Right renal pelvis (tissue), 4 donors: ENCODE measurements at regions not wholly inside any gene's neighbourhood (a gene's known extent, or its start where the extent isn't known, plus 50 kb on each side); places are given as distances from the start of the nearest gene placed in this dataset.
A peak's percentile ranks its signal among the peaks of the same experiment; 100 is the strongest.

ENCODE experiments used
- DNase-seq, 4 donors: peaks; one replicate each; pipeline ENCODE4 v3.0.0-alpha.2; 2013; ENCODE audit warnings: low read depth in 4 of 4, low spot score in 3 of 4, missing footprints in 1 of 4

DNA sequence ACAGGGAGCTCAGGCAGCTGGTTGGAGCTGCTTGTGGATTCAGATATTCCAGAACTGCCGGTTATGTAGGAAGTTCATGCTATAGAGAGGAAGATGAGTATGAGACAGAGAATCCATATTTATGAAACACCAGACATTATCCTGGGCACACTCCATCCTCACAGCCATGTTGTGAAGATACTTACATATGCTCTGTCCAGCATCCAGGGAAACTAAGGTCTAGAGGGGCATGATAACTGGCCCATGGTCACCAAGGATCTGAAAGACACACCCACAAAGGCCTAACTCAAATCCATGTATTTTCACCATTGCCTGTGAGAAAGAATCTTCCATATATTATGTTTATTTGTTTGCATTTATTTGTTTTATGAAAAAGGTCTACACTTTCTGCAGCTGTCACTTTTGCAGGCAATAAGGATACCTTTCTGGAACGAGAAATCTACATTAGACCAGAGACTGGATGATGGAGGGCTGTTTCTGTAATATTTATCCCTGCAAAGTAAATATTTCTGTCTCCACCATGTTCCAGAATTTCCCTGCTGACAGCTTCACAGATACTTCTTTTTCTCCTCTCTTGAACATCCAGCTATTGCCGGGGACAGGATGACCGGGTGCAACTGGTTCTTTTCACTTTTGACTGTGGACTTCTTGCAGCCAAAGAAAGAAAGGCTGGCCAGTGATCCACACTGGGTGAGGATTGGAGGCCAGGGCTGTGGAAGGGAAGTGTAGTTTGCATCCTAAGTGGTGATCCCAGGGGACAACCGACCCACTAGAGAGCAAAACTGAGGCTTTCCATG is 145.9 kb upstream of the NAV2 start:
- no peak for DNase-seq

GRCh38 chr11:19565639-19566038 is 147.0 kb upstream of the NAV2 start:
- DNase-seq = no peak

DNA sequence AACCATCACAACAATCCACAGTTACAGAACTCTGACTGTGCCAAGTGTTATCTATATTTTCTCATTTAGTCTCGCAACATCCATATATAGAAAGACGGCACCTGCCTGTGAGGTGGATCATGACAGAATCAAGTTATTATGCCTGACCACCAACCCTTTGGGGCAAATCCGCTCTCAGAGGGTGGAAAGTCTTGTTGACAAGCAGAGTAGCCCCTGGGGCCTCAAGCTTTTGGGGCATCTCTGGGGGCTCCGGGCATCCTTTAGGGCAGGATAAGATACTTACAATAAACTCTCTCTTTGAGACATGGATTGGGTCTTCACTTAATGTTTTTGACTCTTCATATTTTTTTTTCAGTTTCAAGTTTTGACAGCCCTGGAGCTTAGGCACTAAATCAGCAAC is 150.5 kb upstream of the NAV2 start:
- DNase-seq = no peak

DNA sequence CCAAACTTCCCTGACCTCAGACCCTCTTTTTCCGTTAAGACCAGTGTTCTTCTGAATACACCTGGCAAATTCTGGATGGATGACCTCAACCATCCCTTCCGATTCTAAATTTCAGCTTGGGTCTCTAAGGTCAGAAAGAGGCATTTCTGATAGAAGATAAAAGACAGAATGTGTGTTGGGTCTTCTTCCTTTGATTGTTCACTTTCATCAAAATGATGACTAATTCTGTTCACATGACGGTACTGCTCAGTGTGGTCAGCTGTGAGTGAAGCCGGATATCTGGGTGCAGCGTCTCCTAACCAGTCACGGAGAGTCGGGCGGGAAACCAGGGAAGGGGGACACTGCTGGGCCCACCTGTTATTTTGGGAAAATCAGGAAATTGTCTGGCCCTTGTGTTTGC is 151.6 kb upstream of the NAV2 start:
- DNase-seq = no peak

GRCh38 chr11:19560156-19560555 is 152.5 kb upstream of the NAV2 start:
- no peak for DNase-seq

DNA sequence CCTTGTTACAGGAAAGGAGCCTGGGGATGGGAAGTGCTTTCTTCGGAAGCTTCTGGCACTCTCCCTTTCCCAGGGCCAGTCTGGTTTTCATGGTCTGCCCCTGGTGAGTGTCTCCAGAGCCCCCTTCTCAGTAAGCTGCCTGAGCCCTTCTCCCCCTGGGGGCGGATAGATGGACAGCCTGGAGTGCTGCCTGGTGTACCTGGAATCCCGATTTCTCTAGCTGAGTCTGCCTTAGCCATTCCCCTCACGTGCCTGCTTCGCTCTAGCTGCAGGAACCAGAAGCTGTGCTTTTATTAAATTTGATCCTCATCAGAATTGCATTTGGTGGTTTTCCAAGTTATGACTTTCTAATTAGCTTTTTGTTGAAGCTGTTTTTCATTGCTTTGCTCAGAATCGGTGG is 152.9 kb upstream of the NAV2 start:
- no peak for DNase-seq

GRCh38 chr11:19558189-19558986 is 154.2 kb upstream of the NAV2 start:
- DNase-seq = no peak

DNA sequence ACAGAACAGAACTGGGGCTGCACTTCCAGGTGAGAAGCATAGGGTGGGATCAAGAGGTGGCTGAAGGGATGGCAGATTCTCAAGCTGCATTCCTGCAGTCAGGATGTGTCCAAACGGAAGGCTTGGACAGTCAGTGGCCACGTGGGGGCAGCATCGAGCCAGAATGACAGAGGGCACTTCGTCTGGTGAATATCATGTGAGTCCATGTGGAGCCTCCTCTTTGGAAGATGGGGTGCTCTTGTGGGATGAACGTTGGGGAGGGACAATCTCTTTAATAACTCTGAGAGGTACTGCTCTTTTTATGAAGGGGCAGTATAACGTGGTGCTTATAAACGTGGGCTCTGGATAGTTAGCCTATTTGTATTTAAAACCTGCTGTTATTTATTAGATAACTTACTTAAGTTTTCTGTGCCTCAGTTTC is 154.9 kb upstream of the NAV2 start:
- peak; percentile 40 to 65 (median 45) for DNase-seq

DNA sequence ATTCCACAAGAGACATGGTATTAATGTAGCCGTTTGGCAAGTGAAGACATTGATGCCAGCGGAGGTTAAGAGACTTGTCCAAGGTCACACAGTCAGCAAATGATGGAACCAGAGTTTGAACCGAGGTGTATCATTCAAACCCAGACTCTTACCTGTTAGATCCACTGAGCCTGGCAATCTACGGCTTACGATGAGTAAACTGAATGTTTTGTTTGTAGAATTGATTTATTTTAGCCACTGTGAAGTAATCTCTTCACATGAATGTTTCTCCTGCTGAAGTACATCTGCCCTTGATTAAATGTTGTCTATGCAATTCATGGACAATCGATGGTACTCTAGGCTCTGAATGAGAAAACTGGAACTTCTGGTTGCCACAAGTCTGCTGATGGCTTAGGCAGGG is 155.5 kb upstream of the NAV2 start:
- no peak for DNase-seq

DNA sequence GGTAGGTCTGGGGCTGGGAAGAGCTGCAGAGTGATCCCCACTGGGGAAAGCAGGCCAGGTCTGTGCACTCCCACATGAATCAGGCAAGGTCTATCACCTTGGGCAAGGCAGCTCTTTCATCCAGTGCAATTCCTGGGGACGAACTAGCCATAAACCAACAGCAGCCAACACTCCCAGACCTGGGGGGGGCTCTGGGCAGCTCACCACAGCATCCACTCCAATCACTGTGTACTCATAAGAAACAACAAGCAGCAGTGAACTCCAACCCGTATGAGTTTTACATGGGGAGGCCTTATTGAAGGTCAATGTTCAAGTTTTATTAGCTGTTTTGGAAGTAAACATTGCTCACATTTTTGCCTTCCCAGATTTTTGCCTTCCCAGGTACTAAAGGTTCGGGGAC is 157.4 kb upstream of the NAV2 start:
- DNase-seq = no peak

DNA sequence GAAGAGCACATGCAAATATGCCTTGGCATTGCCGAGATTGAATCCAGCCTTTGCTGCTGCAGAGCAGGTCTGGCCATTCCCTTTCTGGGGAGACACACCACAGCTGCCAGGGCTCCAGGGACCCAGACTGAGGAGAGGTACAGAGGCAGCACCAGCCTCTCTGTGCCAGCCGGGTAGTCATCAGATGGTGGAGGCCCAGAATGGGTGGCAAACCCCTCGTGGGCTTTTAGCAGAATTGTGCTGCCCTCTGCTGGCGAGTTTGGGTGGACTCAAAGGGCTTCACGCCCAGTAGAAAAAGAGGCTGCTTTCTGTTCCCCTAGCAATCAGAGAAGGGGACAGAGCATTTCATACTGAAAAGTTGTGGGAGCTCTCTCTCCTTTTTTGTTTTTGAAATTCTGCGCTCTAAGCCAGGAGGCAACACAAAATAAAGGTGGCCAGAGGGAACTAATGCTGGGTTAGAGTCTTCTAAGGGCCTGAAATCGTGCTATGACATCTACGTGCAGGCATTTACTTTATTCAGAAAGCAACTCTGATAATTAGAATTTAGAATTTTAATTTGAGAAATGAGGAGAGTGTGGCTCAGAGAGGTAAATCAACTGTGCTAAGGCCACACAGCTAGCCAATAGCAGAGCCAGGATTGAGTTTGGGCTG is 158.8 kb upstream of the NAV2 start:
- DNase-seq = peak; percentile 55 to 68 (median 60)

DNA sequence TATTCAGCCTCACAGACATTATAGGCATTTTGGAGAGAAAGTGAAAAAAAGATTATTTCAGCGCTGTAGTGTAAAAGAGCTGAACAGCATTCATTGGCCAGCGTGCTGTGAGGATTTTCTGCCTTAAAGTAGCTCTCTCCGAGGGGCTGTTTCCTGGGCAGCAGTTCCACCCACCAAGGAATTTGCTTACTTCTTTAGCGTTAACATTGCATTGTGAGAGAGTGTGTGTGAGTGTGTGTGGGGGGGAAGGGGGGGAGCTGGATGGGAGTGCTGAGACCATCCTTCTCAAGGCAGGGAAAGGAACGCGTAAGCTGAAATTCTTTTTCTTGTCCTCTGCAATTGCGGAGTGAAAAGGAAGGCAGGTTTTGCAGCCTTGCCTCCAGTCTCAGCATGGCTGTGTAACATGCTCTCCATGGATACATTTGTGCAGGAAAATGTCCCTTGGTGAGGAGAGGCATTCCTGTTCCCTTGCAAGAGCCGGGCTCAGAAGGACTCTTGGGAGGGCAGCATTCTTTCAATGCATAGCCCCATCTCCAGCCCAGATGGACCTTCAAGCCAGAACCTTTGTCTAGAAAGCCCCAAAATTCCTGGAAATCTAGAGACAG is 159.9 kb upstream of the NAV2 start:
- no peak for DNase-seq

DNA sequence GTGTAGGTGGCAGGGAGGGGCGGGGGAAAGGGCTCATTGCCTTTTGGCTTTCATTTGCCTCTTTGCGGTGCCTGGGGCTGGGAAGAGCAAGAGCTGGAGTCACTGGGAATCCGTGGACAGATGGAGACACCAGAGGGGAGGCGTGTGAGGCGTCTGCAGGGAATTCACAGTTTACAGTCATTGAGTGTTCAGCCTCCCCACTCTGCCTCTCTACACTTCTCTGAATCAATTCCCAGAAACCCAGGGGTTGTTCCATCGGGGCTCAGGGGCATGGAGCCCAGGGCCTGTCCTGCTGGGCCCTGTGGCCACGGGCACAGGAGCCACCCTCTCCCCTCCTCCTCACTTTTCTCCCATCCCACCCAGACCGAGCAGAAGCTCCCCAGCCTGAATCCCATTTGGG is 160.5 kb upstream of the NAV2 start:
- DNase-seq = no peak

DNA sequence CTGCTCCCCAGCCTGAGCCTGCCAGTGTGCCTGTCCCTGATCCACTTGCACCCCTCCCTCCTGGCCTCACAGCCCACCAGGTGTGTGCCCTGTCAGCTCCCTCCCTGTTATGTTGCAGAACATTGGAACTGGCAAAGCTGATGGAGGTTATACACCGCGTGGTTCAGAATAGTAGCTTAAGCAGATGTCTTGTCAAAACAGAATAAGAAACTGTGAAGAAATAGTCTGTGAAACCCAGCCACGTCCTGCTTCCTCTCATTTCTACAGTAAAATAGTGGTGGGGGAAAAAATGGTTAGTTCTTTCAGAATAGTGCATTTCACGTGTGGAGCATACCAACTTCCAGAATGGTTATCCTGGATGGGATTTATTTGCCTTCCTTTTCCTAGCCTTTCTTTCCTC is 161.2 kb upstream of the NAV2 start:
- no peak for DNase-seq

- DNase-seq = no peak
Measured at GRCh38 chr11:19547044-19547443, 165.6 kb upstream of the NAV2 start.

GRCh38 chr11:19546325-19546724 is 166.3 kb upstream of the NAV2 start:
- DNase-seq = no peak

DNA sequence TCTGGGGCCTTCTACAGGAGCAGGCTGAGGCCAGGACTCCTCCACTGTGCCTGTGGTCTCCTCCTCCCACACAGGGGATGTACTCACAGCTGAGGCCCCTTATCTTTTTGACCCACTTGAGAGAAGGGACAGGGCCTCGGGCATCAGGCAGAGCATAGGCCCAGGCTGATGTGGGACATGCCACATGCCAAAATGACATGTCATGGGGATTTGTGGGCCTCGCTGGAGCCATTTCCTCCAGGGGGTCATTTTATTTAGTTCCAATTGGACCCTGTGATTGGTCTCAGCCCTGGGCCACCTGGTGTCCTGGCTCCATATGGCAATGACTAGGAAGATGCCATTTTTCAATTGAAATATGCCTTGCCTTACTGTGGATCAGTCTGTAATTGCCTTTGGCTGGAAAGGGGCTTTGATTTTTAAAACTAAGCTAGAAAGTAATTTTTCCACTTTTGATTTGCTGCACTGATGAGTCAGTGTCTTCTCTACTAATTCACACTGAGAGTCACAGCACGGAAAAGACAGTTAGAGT is 171.1 kb upstream of the NAV2 start:
- DNase-seq = no peak

DNA sequence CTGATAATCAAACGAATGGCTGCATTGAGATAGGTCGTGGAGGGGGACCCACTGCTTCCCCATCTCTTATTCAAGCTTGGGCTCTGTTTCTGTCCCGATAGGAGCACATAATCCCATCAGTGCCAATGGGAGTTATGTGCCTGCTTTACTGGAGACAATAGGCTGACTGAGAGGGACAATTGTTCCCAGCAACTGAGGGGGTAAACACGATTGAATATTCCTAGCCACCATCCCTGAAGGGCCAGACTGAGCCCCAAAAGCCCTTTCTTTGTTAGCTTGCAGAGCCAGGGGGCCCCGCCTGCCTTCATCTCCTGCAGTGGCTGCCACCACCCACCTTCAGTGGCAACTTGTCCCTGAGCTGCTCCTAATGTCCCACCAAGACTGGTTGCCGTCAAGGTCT is 172.8 kb upstream of the NAV2 start:
- no peak for DNase-seq

GRCh38 chr11:19537803-19538453 is 174.7 kb upstream of the NAV2 start:
- no peak for DNase-seq

DNA sequence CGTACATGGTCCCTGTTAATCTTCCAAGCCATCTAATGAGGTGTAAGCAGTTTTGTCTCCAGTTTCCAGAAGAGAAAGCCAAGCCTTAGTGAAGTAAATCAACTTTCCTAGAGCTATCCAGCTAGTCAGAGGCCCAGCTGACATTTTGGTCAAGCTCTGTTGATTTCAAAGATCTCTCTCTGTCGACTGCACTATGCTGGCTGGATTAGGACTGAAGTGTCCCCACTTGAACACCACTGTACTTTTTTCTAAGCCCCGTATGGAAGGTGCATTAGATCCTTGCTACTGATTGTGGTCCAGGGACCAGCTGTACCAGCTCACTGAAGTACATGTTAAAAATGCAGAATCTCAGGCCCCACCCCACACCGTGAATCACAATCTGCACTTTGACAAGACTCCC is 176.5 kb upstream of the NAV2 start:
- DNase-seq = no peak
